ENCODE measurements at regions not wholly inside any gene's neighbourhood (a gene's known extent, or its start where the extent isn't known, plus 50 kb on each side); places are given as distances from the start of the nearest gene placed in this dataset.

DNA sequence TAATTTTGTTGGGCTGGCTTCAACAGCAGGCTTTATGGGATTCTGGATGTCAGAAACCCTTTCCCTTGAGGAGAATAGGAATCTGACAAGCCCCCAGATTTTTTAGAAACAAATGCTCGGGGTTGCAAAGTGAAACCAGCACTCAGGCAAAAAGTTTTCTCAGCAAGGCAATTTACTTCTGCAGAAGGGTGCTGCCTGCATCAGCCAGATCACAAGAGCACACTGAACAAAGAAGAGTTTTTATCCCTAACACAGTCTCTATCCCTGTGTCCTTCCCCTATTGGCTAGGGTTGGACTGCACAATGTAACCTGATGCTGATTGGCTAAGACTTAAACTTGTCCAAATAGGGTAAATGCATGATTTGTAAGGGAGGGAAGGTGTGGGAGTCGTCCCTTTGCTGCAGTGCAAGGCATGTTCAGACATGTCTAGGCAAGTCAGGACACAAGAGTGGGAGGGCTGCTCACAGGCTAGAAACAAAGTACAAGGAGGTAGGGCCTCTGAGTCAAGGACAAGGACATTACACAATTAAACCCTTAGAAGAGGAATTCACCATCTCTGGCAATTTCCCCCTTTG is 175.8 kb downstream of the CCNG2 start:
- H3K27me3 ChIP-seq (ENCODE audit: control insufficient read depth in 4 of 4, insufficient read depth in 4 of 4, low read length in 3 of 4): no peaks in the 10 kb centered on the region
- peaks cover 7 to 20% (median 11%) of the 10 kb centered on the region in 4 donors for H3K9me3 ChIP-seq (ENCODE audit: control insufficient read depth in 4 of 4, low read length in 3 of 4)
- no peak overlapping the region for H3K9ac ChIP-seq (ENCODE audit: low read depth in 1 of 2, low read length in 2 of 2)
- WGBS: 58% methylated on average over 2 of the region's 2 CpGs
- no peak overlapping the region for H3K27ac ChIP-seq (ENCODE audit: low read depth in 1 of 2, low read length in 2 of 2)
- no peaks in the 10 kb centered on the region for H3K36me3 ChIP-seq (ENCODE audit: control insufficient read depth in 4 of 4, insufficient read depth in 3 of 4, low read depth in 1 of 4, low read length in 3 of 4)
- DNase-seq (ENCODE audit: low spot score): no peak
- TF ChIP-seq GABPA (IDR thresholded peaks at IDR 0.05 in 1 of 2, conservative IDR thresholded peaks at IDR 0.05 in 1 of 2) (no peak), SP1 (IDR thresholded peaks at IDR 0.05) (no peak), RAD21 (IDR thresholded peaks at IDR 0.05) (no peak), NR2F2 (IDR thresholded peaks at IDR 0.05) (no peak), JUND (IDR thresholded peaks at IDR 0.05) (no peak), HNF4A (conservative IDR thresholded peaks at IDR 0.05) (no peak)
- TF ChIP-seq, protein P1, sequence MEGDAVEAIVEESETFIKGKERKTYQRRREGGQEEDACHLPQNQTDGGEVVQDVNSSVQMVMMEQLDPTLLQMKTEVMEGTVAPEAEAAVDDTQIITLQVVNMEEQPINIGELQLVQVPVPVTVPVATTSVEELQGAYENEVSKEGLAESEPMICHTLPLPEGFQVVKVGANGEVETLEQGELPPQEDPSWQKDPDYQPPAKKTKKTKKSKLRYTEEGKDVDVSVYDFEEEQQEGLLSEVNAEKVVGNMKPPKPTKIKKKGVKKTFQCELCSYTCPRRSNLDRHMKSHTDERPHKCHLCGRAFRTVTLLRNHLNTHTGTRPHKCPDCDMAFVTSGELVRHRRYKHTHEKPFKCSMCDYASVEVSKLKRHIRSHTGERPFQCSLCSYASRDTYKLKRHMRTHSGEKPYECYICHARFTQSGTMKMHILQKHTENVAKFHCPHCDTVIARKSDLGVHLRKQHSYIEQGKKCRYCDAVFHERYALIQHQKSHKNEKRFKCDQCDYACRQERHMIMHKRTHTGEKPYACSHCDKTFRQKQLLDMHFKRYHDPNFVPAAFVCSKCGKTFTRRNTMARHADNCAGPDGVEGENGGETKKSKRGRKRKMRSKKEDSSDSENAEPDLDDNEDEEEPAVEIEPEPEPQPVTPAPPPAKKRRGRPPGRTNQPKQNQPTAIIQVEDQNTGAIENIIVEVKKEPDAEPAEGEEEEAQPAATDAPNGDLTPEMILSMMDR (IDR thresholded peaks at IDR 0.05; ENCODE audit: low read depth, low read length, missing input control): no peak
- no peaks in the 10 kb centered on the region for H3K4me1 ChIP-seq (ENCODE audit: control insufficient read depth in 4 of 4, insufficient read depth in 4 of 4, low read length in 3 of 4)
- peak overlapping the region in 1 of 3 donors; percentile 35 for H3K4me3 ChIP-seq (ENCODE audit: low read depth in 1 of 3, low read length in 3 of 3)

- H3K27me3 ChIP-seq (ENCODE audit: control insufficient read depth in 4 of 4, insufficient read depth in 4 of 4, low read length in 3 of 4): no peaks in the 10 kb centered on the region
- H3K27ac ChIP-seq (ENCODE audit: low read depth in 1 of 2, low read length in 2 of 2): no peak overlapping the region
- H3K9me3 ChIP-seq (ENCODE audit: control insufficient read depth in 4 of 4, low read length in 3 of 4): peaks cover 7 to 14% (median 11%) of the 10 kb centered on the region in 4 donors
- no peaks in the 10 kb centered on the region for H3K36me3 ChIP-seq (ENCODE audit: control insufficient read depth in 4 of 4, insufficient read depth in 3 of 4, low read depth in 1 of 4, low read length in 3 of 4)
- no peak overlapping the region for H3K9ac ChIP-seq (ENCODE audit: low read depth in 1 of 2, low read length in 2 of 2)
- WGBS: 81% methylated on average over 3 of the region's 3 CpGs
- H3K4me3 ChIP-seq (ENCODE audit: low read depth in 1 of 3, low read length in 3 of 3): no peak overlapping the region
- TF ChIP-seq, protein P1 (IDR thresholded peaks at IDR 0.05; ENCODE audit: low read depth, low read length, missing input control): no peak
- TF ChIP-seq, protein P2, sequence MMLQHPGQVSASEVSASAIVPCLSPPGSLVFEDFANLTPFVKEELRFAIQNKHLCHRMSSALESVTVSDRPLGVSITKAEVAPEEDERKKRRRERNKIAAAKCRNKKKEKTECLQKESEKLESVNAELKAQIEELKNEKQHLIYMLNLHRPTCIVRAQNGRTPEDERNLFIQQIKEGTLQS (IDR thresholded peaks at IDR 0.05): no peak
- TF ChIP-seq RAD21 (IDR thresholded peaks at IDR 0.05): no peak
- TF ChIP-seq SP1 (IDR thresholded peaks at IDR 0.05): no peak
- TF ChIP-seq JUND (IDR thresholded peaks at IDR 0.05): no peak
- TF ChIP-seq GABPA (IDR thresholded peaks at IDR 0.05 in 1 of 2, conservative IDR thresholded peaks at IDR 0.05 in 1 of 2): no peak
- H3K4me1 ChIP-seq (ENCODE audit: control insufficient read depth in 4 of 4, insufficient read depth in 4 of 4, low read length in 3 of 4): no peaks in the 10 kb centered on the region
- DNase-seq (ENCODE audit: low spot score): no peak
These were observed 179.6 kb downstream of the CCNG2 start for GRCh38 chr4:77336411-77337142.

GRCh38 chr4:77342170-77342810 is 185.3 kb downstream of the CCNG2 start:
- Histone ChIP-seq H3K27me3 (ENCODE audit: control insufficient read depth in 4 of 4, insufficient read depth in 4 of 4, low read length in 3 of 4) (no peaks in the 10 kb centered on the region), H3K36me3 (ENCODE audit: control insufficient read depth in 4 of 4, insufficient read depth in 3 of 4, low read depth in 1 of 4, low read length in 3 of 4) (no peaks in the 10 kb centered on the region), H3K4me1 (ENCODE audit: control insufficient read depth in 4 of 4, insufficient read depth in 4 of 4, low read length in 3 of 4) (no peaks in the 10 kb centered on the region), H3K9ac (ENCODE audit: low read depth in 1 of 2, low read length in 2 of 2) (no peak overlapping the region), H3K4me3 (ENCODE audit: low read depth in 1 of 3, low read length in 3 of 3) (no peak overlapping the region), H3K9me3 (ENCODE audit: control insufficient read depth in 4 of 4, low read length in 3 of 4) (peaks cover 1 to 11% (median 6%) of the 10 kb centered on the region in 4 donors), H3K27ac (ENCODE audit: low read depth in 1 of 2, low read length in 2 of 2) (no peak overlapping the region)
- WGBS: 94% methylated on average over 2 of the region's 2 CpGs
- TF ChIP-seq NR2F2 (IDR thresholded peaks at IDR 0.05): no peak
- TF ChIP-seq HNF4G (IDR thresholded peaks at IDR 0.05): no peak
- TF ChIP-seq, protein P2 (IDR thresholded peaks at IDR 0.05): no peak
- no peak for DNase-seq (ENCODE audit: low spot score)
